Renal pelvis (tissue), 1 donor: ENCODE measurements at regions not wholly inside any gene's neighbourhood (a gene's known extent, or its start where the extent isn't known, plus 50 kb on each side); places are given as distances from the start of the nearest gene placed in this dataset.
A peak's percentile ranks its signal among the peaks of the same experiment; 100 is the strongest.
"Not testable (repeated sequence)": the region's sequence is repeated elsewhere in the genome, so short reads cannot be mapped to it uniquely, and the experiment has no call there.

Experiments used
- DNase-seq: peaks from one replicate; pipeline ENCODE4 v3.0.0-alpha.2; 2013

- DNase-seq: no peak
Measured at GRCh38 chr10:6813306-6813705, 233.2 kb upstream of the PRKCQ start.

- no peak for DNase-seq
Measured at GRCh38 chr10:6811153-6811552, 231.1 kb upstream of the PRKCQ start.

- no peak for DNase-seq
Measured at GRCh38 chr10:6803427-6803783, 223.3 kb upstream of the PRKCQ start.

- DNase-seq: no peak
Measured at GRCh38 chr10:6802759-6803426, 222.8 kb upstream of the PRKCQ start.

- no peak for DNase-seq
Measured at GRCh38 chr10:6796231-6796630, 216.2 kb upstream of the PRKCQ start.

GRCh38 chr10:6795541-6795940, 215.5 kb upstream of the PRKCQ start:
- DNase-seq: no peak

- DNase-seq: not testable (repeated sequence)
Measured at GRCh38 chr10:6794841-6795240, 214.8 kb upstream of the PRKCQ start.

- DNase-seq: no peak
Measured at GRCh38 chr10:6794441-6794840, 214.4 kb upstream of the PRKCQ start.

- peak; percentile 11 for DNase-seq
Measured at GRCh38 chr10:6788731-6789130, 208.7 kb upstream of the PRKCQ start.

- no peak for DNase-seq
Measured at GRCh38 chr10:6788231-6788630, 208.2 kb upstream of the PRKCQ start.

GRCh38 chr10:6787718-6788117, 207.6 kb upstream of the PRKCQ start:
- no peak for DNase-seq

- DNase-seq: no peak
Measured at GRCh38 chr10:6787091-6787490, 207.0 kb upstream of the PRKCQ start.

GRCh38 chr10:6786579-6787031, 206.5 kb upstream of the PRKCQ start:
- DNase-seq: peak; percentile 41

GRCh38 chr10:6784429-6784828, 204.4 kb upstream of the PRKCQ start:
- not testable (repeated sequence) for DNase-seq

- DNase-seq: no peak
Measured at GRCh38 chr10:6783471-6783870, 203.4 kb upstream of the PRKCQ start.

- no peak for DNase-seq
Measured at GRCh38 chr10:6782378-6782777, 202.3 kb upstream of the PRKCQ start.

- no peak for DNase-seq
Measured at GRCh38 chr10:6781133-6781770, 201.2 kb upstream of the PRKCQ start.

- DNase-seq: no peak
Measured at GRCh38 chr10:6780008-6780677, 200.1 kb upstream of the PRKCQ start.

- no peak for DNase-seq
Measured at GRCh38 chr10:6778992-6779701, 199.1 kb upstream of the PRKCQ start.

- no peak for DNase-seq
Measured at GRCh38 chr10:6776170-6776569, 196.1 kb upstream of the PRKCQ start.

- DNase-seq: no peak
Measured at GRCh38 chr10:6774406-6774805, 194.3 kb upstream of the PRKCQ start.

GRCh38 chr10:6771331-6771730, 191.3 kb upstream of the PRKCQ start:
- DNase-seq: no peak

GRCh38 chr10:6770846-6771245, 190.8 kb upstream of the PRKCQ start:
- DNase-seq: no peak
